GOT3 (cell line): ENCODE measurements at regions not wholly inside any gene's neighbourhood (a gene's known extent, or its start where the extent isn't known, plus 50 kb on each side); places are given as distances from the start of the nearest gene placed in this dataset.

Source experiments
- DNase-seq: peaks from one replicate; lab custom pipeline; 2025; ENCODE audit warnings: mixed read lengths; lab: John Stamatoyannopoulos, UW

DNA sequence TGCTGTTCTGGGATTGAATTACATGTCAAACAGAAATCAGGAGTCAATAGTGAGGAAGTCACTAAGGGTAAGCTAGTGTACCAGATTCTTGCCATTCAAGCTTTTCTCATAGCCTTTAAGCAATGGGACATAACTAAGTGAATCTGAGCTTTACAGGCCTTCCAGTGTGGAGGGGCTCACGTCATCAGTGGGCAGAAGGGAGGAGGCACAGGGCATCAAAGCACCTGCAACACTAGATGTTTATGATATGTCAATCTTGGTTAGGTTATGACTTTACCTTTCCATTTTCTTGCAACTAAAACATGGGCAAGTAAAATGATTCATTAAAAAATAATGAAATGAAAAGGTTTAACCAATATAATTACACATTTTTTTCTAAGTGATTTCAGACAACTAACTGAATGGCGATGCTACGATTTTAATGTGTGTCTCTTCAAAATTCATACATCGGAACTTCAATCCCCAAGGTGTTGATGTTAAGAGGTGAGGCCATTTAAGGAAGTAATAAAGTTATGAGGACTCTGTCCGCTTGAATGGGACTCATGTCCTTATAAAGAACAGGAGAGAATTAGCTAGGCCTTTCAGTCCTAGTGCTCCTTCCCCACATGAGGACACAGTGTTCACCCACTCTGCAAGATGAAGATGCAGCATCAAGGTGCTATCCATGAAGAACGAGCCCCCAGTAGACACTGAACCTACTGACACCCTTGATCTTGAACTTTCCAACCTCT, 1169.2 kb upstream of the NXPH2 start:
- DNase-seq = no peak

DNA sequence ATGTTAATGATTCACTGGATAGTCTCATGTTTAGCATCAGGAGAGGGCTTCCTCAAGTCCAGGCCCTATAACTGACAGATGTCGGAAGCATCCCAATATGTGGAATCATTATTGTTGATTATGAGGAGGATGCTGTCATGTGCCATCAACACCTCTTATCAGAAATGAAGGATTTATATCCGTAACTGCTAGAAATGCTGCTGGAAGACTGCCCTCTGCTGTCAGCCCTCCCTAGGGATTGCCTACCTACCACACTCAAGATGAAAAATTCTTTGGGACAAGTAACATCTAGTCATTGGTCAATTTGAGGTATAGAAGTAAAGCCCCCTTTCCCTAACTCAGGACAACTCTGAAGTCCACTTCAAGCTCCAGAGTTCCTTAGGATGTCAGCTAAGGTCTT, 1166.5 kb upstream of the NXPH2 start:
- no peak for DNase-seq

DNA sequence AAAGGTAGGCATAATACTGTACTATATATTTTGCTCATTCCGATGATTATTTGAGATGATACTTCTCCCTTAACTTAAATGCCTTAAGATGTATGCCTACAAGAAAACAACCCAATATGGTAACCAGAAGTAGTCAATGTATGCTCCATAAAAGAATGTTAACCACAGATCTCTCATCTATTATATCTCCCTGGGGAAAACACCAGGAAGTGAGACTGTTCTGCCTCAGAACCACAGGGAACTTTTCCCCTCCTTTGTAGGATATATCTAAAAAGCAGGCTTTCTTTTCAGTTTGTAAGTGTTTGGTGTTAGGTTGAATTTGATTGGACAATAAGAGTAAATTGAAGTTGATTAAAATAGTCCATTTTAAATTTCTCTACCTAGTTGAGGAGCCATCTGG, 1160.5 kb upstream of the NXPH2 start:
- no peak for DNase-seq

DNA sequence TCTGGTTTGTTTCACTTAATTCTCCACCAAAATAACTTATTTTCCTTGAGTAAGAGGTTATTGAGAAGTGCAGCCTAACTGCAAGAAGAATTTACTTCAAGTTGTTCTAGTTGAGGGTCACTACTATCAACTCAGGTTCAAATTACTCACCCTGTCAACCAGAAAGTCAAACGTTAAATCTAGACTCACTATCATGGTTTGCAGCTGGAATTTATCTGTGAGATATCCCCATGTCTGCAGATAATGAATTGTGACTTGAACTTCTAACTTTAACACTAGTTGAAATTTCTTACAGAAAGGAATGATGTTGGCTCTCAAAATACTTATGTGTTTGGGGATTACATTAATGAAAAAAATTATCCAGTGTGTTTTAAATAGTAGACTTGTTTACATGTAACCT, 1145.7 kb upstream of the NXPH2 start:
- no peak for DNase-seq

DNA sequence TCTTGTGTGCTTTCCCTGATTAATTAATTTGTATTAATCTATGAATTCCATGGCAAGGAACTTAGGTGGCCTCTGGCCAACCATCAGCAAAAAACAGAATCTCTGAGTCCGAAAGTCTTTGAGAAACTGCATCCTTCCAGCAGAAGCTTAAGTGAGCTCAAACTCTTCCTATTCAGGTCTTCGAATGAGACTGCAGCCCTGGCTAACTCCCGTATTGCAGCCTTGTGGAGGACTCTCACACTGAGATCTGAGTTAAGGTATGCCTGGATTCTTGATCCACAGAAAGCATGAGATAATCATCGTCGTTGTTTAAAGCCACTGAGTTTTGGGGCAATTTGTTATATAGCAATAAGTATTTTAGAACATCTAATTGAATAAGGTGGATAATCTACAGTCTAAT, 1143.9 kb upstream of the NXPH2 start:
- no peak for DNase-seq

DNA sequence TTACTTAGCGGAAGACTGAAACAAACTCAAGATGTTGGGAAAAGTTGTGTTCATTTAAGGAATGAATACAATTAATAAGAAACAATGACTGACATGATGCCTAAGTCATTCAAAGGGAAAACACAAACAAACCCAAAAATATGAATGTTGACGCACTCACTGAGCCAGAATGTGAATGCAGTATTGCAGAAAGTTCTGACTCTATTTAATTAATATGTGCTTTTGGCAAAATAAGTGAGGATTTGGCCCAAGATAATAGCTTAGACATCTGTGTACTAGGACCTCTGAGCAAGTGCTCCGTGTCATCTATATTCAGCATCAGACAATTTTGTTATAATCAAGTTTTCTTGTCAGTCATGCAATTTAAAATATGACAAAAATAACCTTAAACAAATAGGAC, 1138.8 kb upstream of the NXPH2 start:
- DNase-seq = no peak

DNA sequence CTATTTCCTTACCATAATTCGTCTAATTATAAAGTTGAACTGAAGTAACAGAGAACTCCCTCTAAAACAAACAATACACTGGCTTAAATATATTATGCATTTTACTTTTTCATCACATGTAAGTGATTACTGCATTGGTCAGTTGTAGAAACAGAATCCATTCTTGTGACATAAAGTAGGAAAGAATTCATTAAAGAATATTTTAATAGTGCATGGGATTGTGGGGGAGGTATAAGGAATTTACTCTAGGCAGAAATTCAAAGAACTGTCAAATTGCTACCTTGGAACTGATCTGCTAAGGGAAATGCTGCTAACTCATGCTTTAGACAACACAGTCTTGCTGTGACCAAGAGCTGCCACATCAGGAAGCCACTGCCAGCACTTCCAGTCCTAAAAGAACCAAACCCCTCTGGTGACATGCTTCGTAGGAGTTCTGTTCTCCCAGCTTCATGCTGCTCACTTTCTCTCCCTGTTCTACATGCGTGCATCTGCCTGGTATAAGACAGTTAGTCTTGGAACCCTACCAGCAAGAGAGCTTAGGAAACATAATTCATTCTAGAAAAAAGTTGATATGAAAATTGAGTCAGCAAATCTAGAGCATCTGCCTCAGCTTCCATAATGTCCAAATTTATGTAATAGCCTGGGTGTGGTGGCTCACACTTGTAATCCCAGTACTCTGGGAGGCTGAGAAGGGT, 1137.6 kb upstream of the NXPH2 start:
- no peak for DNase-seq

DNA sequence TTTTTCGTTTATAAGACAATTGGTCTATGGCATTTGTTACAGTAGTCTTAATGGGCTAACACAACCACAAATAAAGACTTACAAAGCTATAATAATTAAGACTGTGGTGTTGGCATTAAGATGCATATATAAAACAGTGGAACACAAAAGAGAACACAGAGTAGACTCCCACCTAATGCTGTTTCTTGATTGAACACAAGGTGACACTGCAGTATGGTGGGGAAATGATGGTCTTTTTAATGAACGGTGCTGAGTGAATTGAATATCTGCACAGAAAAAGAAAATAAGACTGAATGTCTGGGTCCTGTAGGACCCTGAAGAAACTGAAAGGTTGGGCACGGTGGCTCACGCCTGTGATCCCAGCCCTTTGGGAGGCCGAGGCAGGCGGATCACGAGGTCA, 1136.6 kb upstream of the NXPH2 start:
- no peak for DNase-seq

DNA sequence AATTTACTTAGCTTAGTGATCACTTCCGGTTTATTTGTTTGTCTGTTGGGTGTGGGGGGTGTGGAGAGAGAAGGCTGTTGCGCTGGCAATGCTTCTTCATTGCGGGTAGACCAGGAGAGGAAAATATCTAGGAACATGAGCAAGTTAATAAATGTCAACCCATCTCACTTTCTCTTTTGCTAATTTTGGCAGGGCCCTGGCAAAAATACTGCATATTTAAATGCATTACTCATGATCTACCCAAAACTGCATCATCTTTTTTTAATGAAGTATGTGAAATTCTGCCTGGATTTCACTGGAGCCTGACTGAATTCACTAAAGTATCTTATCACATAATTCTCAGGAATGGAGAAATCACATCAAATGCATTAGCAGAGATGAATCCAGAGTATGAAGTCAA, 1131.0 kb upstream of the NXPH2 start:
- DNase-seq = no peak

DNA sequence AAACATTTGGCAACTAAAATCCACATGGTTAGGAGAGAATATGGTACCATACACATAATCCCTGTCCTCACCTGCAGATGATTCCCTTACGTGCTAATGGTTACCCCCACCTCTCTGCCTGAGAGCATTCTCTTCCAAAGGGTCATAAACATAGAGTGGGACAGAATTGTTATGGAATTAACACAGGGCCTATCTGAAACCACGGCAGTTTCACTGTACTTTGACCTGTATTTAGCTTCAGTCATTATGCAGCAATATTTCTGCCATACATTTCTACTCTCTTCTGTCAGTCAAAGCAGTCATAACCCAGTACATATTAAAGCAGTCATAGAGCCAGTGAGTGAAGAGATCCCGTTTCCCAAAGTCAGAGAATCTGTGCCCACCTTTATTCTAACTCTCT, 1128.9 kb upstream of the NXPH2 start:
- DNase-seq = no peak

DNA sequence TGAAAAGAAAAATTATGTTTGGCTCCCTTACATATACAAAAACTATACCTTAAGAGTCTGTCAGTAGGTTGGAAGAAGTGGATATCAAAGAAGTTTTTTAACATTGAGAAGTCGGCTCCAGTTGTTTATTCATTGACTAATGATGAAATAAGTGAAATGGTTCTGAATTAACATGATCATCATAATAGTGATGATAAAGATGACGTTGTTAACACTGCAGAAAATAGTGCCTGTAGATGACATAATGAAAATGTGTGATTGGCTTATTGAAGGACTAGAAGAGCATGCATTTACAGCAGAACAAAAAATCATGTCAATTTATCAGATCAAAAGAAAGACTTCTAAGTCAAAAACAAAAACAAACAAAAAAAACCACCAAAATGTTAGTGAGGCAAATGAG, 1125.4 kb upstream of the NXPH2 start:
- DNase-seq = no peak

DNA sequence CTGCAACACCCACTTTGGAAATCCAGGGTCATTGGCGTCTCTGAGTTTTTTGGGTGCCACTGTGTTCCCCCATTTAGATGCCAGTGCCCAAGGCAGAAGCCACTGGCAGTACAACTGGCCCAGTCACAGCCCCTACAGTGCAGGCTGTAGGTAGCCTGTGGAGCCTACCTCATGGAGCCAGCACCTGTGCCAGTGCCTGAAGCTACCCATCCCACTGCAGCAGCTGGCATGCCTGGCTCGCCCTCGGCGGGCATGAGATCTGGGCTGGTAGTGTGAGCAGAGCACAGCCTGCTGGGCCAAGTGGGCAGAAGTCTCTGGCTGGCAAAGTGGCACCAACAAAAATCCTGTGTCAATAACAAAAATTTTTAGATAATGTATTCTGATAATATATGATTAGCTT, 1111.4 kb upstream of the NXPH2 start:
- DNase-seq = no peak

DNA sequence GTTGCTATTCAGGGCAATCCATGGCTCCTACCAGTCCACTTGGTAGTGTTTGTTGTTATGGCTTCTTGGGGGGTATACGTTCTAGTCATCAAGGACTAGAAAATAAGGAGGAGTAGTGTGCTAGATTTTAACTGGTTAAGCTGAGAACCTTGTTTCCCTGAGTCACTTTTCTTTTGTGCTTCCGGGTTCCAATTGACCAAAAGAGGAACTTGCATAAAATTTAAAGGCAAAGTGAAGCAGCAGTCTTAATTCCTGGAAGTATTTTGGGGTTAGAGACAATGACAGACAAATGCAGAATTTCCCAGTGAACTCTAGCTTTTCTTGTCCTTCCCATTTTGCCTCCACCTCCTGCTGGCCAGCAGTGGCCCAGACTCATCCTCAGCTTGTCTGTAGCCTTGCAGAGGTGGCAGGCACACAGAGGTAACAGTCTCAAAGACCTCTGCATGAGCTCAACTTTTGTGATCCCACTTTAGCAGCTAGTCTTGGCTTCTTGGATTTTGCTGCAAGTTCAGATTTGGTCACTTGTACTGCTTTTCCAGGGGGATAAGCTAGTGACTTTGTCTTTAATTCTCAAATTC, 1105.8 kb upstream of the NXPH2 start:
- DNase-seq = no peak

DNA sequence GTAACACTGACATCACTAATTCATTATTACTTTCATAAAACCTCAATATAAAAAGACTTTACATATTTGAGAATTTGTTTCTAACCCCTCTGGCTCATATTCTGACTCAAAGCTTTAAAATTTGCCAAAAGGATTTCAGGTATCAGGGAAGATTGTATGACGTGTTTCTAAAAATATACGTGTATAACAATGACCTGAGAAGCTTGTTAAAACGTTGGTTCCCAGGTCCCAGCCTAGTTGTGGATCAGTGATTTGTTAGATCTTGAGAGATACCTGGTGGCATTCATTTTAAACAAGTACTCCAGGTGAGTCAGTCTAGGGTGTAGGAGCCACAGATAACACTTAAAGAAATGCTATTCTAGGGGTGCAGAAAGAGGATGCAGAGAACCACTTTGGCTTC, 1096.8 kb upstream of the NXPH2 start:
- DNase-seq = no peak

DNA sequence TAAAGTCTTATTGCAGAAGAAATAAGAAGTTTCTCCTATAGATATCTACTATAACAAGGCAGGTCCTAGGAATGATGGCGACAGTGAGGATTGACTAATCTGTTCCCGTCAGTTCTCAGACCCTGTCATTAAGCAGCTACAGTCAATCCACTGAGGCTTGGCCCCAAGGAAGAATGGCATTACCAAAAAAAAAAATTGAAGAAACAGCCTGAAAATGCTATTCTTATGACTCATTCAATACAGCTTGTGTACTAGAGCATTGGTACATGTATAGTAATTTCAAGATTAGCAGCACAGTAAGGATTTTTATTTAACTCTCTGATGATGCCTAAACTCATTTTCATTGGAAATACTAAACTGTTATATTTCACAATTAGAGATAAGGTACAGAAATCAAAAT, 1096.1 kb upstream of the NXPH2 start:
- no peak for DNase-seq

DNA sequence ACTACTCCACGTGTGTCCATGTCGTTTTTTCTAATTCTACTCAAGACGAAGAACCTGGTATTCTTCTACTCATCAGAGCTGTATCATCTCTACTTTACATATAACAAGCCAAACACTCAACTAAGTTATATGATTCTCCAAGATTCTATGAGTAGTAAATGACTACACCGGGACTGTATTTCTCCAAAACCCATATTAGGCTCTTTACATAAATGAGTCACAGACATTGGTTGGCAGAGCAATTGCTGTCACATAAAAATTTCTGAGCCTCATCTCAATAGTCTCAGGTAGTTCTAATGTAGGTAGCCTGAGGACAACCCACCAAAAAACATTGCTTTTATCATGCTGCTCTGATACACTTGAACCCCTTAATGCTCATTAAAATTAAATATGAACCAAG, 1092.3 kb upstream of the NXPH2 start:
- DNase-seq = no peak

DNA sequence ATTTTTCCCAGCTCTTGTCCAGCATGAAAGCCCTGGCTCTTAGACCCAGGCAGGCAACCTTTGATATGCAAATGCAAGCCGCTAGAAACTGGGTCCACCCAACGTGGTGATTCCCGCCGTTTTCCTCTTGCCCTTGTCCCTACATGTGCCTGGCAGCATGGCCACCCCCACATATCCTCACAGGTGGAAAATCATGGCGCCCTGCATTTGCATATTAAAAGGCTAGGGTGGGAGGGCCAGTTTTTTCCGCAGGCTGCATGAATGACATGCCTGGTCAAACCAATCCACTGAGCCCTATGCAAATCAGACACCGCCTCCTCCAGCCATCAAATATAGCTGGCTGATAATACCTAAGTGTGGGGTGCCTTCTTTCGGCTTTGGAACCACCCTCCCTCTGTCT, 1091.8 kb upstream of the NXPH2 start:
- no peak for DNase-seq

DNA sequence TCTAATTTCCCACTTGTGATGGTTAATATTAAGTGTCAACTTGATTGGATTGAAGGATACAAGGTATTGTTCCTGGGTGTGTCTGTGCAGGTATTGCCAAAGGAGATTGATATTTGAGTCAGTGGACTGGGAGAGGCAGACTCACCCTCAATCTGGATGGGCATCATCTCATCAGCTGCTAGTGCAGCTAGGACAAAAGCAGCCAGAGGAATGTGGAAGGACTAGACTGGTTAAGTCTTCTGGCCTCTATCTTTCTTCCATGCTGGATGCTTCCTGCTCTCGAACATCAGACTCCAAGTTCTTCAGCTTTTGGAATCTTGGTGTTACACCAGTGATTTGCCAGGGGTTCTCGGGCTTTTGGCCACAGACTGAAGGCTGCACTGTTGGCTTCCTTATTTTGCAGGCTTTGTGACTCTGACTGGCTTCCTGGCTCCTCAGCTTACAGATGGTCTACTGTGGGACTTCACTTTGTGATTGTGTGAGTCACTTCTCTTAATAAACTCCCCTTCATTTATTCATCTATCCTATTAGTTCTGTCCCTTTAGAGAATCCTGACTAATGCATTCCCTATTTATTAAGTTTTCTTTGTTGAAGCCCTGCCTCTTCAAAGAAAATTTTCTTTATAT, 1087.5 kb upstream of the NXPH2 start:
- no peak for DNase-seq

DNA sequence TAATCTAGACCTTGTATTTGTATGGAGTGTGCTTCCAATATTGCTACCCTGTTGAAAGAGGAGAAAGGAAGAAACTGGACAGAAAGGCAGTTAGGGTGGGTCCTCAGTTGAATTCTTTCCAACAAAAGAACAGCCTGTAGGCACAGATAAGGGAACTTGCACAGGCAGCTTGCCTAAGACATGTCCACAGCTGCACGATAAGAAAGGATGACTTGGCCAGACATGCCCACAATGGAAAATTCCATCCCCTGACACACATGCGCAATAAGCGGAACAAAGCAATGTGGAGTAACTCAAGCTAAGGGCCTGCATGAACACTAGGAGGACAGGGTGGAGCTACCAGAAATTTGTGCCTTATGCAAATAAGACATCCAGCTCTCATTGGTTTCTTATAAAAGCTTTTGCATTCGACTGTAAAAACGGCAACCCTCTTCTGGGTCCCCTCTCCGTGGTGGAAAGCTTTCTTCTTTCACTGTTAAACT, 1084.7 kb upstream of the NXPH2 start:
- no peak for DNase-seq

DNA sequence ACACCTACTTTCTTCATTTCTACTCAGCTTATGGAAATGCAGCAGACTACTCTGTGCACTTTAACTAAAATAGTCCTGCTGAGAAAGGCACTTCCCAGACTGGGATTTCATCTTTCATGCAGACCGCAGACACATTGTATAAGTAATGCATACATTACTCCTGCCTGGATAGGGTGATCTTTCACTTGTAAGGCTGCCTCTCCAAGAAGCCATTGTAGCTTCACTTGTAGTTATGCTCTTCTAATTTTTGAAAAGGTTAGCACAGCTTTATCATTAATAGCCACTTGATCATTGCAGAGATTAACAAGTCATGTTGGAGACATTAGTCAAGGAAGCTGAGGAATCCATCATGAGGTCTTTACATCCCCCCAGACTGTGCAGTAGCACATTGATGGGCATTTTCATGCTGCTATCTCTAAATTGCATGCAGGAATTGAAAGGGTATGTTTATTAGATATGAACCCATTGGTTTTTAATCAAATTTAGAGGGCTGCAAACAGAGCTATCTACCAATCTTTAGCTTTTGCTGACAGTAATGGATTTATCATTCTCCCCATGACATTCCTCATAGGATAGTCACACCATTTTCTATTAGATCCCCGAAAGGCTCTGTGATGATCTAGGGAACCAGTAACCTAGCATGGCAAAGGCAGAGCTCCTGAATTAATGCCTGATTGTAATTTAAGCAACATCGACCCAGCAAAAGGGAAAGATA, 1074.7 kb upstream of the NXPH2 start:
- DNase-seq = no peak

DNA sequence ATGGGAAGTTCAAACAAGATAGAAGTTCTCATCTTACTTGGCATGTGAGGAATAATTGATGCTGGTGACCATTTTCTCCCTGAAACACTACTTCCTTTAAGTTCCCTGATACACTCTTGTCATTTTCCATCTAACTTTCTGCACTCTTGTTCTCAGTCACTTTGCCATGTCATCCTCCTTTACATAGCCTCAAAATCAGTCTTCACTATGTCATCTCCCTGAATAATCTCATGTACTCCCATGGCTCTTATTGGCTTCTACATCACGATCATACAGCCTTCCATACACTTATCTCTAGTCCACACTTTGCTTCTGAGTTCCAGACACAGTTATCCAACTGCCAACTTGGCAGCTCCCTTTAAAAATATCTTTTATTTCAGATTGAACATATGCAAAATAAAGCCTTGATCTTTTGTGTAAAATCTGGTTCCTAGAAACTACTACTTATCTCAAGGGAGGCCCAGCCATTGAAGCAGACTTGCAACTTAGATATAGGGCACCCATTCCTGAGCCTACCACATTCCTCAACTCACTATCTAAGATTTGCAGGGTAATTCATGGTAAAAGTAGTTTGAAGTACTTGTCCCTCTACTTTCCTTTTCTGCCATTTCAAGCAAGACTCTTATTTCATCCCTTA, 1070.2 kb upstream of the NXPH2 start:
- no peak for DNase-seq

DNA sequence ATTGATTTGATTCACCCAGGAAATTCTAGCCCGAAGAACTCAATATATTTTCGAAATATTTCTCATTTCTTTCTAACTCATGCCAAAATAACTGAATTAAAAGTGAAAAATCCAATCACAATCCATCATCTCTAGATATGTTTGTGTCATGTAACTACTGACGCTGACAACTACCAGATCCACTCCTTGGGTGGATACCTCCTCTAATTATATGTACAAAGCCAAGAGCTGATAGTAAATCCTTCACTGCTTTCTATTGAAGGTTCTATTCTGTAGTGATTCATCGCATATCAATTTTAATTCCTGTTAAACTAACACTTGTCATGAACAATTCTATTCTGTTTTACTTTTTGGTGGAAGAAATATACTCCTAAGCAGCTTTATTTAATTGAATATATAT, 1056.6 kb upstream of the NXPH2 start:
- no peak for DNase-seq
